CD4-positive, alpha-beta T cell treated with Interleukin-10 for 1 hour (primary cell): ENCODE measurements at regions not wholly inside any gene's neighbourhood (a gene's known extent, or its start where the extent isn't known, plus 50 kb on each side); places are given as distances from the start of the nearest gene placed in this dataset.
"Not testable (repeated sequence)": the region's sequence is repeated elsewhere in the genome, so short reads cannot be mapped to it uniquely, and the experiment has no call there.

ENCODE experiments used
- DNase-seq: peaks from one replicate; pipeline ENCODE4 v3.0.0-alpha.2; 2020

- no peak for DNase-seq
Observed at GRCh38 chr6:163888030-163888819, 473.7 kb downstream of the QKI start.

- DNase-seq = no peak
Observed at GRCh38 chr6:163886428-163886827, 471.9 kb downstream of the QKI start.

GRCh38 chr6:163883984-163884383, 469.5 kb downstream of the QKI start:
- no peak for DNase-seq

- DNase-seq = no peak
Observed at GRCh38 chr6:163878698-163879097, 464.2 kb downstream of the QKI start.

- DNase-seq = no peak
Observed at GRCh38 chr6:163877877-163878639, 463.5 kb downstream of the QKI start.

GRCh38 chr6:163876391-163876790, 461.9 kb downstream of the QKI start:
- DNase-seq = no peak

- no peak for DNase-seq
Observed at GRCh38 chr6:163874784-163875183, 460.3 kb downstream of the QKI start.

GRCh38 chr6:163872335-163872734, 457.8 kb downstream of the QKI start:
- DNase-seq = no peak

- DNase-seq = no peak
Observed at GRCh38 chr6:163871616-163872015, 457.1 kb downstream of the QKI start.

GRCh38 chr6:163867518-163868292, 453.2 kb downstream of the QKI start:
- DNase-seq = no peak

GRCh38 chr6:163866192-163866591, 451.7 kb downstream of the QKI start:
- DNase-seq = no peak

GRCh38 chr6:163863565-163863964, 449.0 kb downstream of the QKI start:
- DNase-seq = no peak

- DNase-seq = no peak
Observed at GRCh38 chr6:163862701-163863100, 448.2 kb downstream of the QKI start.

- DNase-seq = no peak
Observed at GRCh38 chr6:163861627-163862026, 447.1 kb downstream of the QKI start.

GRCh38 chr6:163860287-163861081, 446.0 kb downstream of the QKI start:
- DNase-seq = no peak

GRCh38 chr6:163858870-163859269, 444.4 kb downstream of the QKI start:
- not testable (repeated sequence) for DNase-seq

- DNase-seq = no peak
Observed at GRCh38 chr6:163857421-163857820, 442.9 kb downstream of the QKI start.

GRCh38 chr6:163850874-163851273, 436.4 kb downstream of the QKI start:
- no peak for DNase-seq

GRCh38 chr6:163844761-163845160, 430.2 kb downstream of the QKI start:
- DNase-seq = no peak

GRCh38 chr6:163844357-163844756, 429.8 kb downstream of the QKI start:
- DNase-seq = no peak

GRCh38 chr6:163843218-163843617, 428.7 kb downstream of the QKI start:
- DNase-seq = no peak

- no peak for DNase-seq
Observed at GRCh38 chr6:163842467-163842866, 427.9 kb downstream of the QKI start.

GRCh38 chr6:163841733-163842132, 427.2 kb downstream of the QKI start:
- DNase-seq = no peak
